DND-41 (cell line): ENCODE measurements at regions not wholly inside any gene's neighbourhood (a gene's known extent, or its start where the extent isn't known, plus 50 kb on each side); places are given as distances from the start of the nearest gene placed in this dataset.

Experiments
- ATAC-seq: fragments of 200-7000 bp; cut with Tn5 transposase; 3 replicates; pipeline ENCODE4 v1.9.1; 2021; ENCODE audit warnings: low read depth; ENCODE audit not compliant: insufficient read depth
- DNase-seq: peaks from one replicate; pipeline ENCODE4 v3.0.0-alpha.2; 2020
- H2AFZ ChIP-seq: 2 replicates; pipeline ENCODE4 v1.6.0; 2012; ENCODE audit warnings: low read depth, low read length
- H3K27ac ChIP-seq: 2 replicates; pipeline ENCODE4 v1.5.1; 2012; ENCODE audit warnings: low read length, inconsistent platforms
- H3K27me3 ChIP-seq: fragments of 200-600 bp; sonication (generic); 2 replicates; pipeline ENCODE4 v1.6.0; 2012; ENCODE audit warnings: low read length, mild to moderate bottlenecking, inconsistent platforms; ENCODE audit not compliant: insufficient read depth, poor library complexity
- H3K36me3 ChIP-seq: 2 replicates; pipeline ENCODE4 v1.5.1; 2012; ENCODE audit warnings: low read length, inconsistent platforms; ENCODE audit not compliant: insufficient read depth
- H3K4me1 ChIP-seq: 2 replicates; pipeline ENCODE4 v1.5.1; 2012; ENCODE audit warnings: mild to moderate bottlenecking, low read length; ENCODE audit not compliant: insufficient read depth
- H3K4me2 ChIP-seq: 2 replicates; pipeline ENCODE4 v1.6.0; 2012; ENCODE audit warnings: mild to moderate bottlenecking, moderate library complexity, low read length, inconsistent platforms; ENCODE audit not compliant: insufficient read depth
- H3K4me3 ChIP-seq, 2 experiments: fragments of 200-600 bp in 1 of 2; shearing (Covaris generic) in 1 of 2; 2 replicates each; pipeline ENCODE4 v1.5.1; 2012 to 2016; ENCODE audit warnings: inconsistent platforms in 2 of 2, low read length in 2 of 2, mild to moderate bottlenecking in 2 of 2, low read depth in 1 of 2, moderate library complexity in 1 of 2
- H3K79me2 ChIP-seq: 2 replicates; pipeline ENCODE4 v1.6.0; 2012; ENCODE audit warnings: low read length, inconsistent platforms; ENCODE audit not compliant: insufficient read depth
- H3K9ac ChIP-seq: 2 replicates; pipeline ENCODE4 v1.6.0; 2012; ENCODE audit warnings: low read depth, mild to moderate bottlenecking, inconsistent platforms, low read length, moderate library complexity
- H3K9me3 ChIP-seq: 2 replicates; pipeline ENCODE4 v1.5.1; 2012; ENCODE audit warnings: low read length, moderate library complexity, mild to moderate bottlenecking, inconsistent platforms; ENCODE audit not compliant: insufficient read depth, severe bottlenecking
- H4K20me1 ChIP-seq: 2 replicates; pipeline ENCODE4 v1.6.0; 2012; ENCODE audit warnings: low read length; ENCODE audit not compliant: insufficient read depth
- CTCF ChIP-seq: IDR thresholded peaks from 2 replicates; pipeline ENCODE4 v1.5.1; 2012; ENCODE audit warnings: borderline replicate concordance, low read length, moderate library complexity, mild to moderate bottlenecking; ENCODE audit not compliant: poor library complexity, severe bottlenecking; ENCODE audit errors: extremely low read depth
- EZH2 ChIP-seq: IDR thresholded peaks from 3 replicates; pipeline ENCODE4 v1.6.1; 2012; ENCODE audit warnings: borderline replicate concordance, low read depth, mild to moderate bottlenecking, moderate library complexity, low read length, inconsistent platforms; ENCODE audit not compliant: severe bottlenecking

- H3K4me3 ChIP-seq: no peak overlapping the region
- no peak overlapping the region for H3K4me2 ChIP-seq
- DNase-seq (no peak), ATAC-seq (no peak)
- no peaks in the 10 kb centered on the region for H3K9me3 ChIP-seq
- H3K36me3 ChIP-seq: no peaks in the 10 kb centered on the region
- no peak overlapping the region for H3K9ac ChIP-seq
- no peaks in the 10 kb centered on the region for H3K27me3 ChIP-seq
- no peaks in the 10 kb centered on the region for H4K20me1 ChIP-seq
- no peaks in the 10 kb centered on the region for H3K79me2 ChIP-seq
- no peak overlapping the region for H2AFZ ChIP-seq
- H3K27ac ChIP-seq: no peak overlapping the region
- TF ChIP-seq EZH2 (no peak), CTCF (no peak)
- H3K4me1 ChIP-seq: no peaks in the 10 kb centered on the region
Observed at GRCh38 chr16:62167551-62167950, 131.3 kb upstream of the CDH8 start.

DNA sequence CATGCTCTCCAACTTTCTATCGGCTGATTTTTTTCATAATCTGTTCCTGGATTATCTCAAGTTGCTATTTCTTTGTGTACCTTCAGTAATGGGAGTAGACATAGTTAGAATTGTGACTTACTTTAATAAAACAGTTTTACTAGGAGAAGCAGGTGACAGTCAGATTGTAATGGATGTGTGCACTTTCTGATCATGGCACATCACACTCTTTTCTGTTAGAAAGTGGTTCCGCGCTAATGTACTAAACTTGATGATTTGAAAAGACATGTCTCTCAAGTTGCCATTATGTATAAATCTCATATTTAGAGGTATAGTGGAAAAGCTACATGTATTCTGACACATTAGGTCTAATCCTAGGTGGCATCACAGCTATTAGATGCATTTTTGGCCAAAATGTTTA, 121.3 kb upstream of the CDH8 start:
- H2AFZ ChIP-seq: no peak overlapping the region
- no peak for DNase-seq
- no peaks in the 10 kb centered on the region for H3K27me3 ChIP-seq
- H3K36me3 ChIP-seq: no peaks in the 10 kb centered on the region
- no peak for ATAC-seq
- H3K4me2 ChIP-seq: no peak overlapping the region
- no peaks in the 10 kb centered on the region for H4K20me1 ChIP-seq
- H3K4me3 ChIP-seq: no peak overlapping the region
- H3K27ac ChIP-seq: no peak overlapping the region
- no peak overlapping the region for H3K9ac ChIP-seq
- no peaks in the 10 kb centered on the region for H3K79me2 ChIP-seq
- H3K4me1 ChIP-seq: no peaks in the 10 kb centered on the region
- TF ChIP-seq CTCF: no peak
- TF ChIP-seq EZH2: no peak
- no peaks in the 10 kb centered on the region for H3K9me3 ChIP-seq

DNA sequence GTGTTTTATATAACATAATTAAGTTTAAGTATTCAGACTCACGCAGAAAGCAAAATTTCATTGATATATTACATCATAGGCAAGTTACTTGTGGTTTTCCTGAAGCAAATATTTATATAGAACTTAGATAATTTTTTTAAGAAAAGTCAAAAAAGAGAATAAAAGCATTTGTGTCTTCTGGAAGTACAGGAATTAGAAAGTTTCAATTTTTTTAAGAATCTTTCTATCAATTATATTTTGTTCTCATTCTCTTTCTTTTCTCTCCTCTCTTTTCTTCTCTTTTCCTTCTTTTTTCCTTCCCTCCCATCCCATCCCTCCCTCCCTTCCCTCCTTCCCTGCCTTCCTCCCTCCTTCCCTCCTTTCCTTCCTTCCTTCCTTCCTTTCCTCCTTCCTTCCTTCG, 120.7 kb upstream of the CDH8 start:
- H3K79me2 ChIP-seq: no peaks in the 10 kb centered on the region
- H4K20me1 ChIP-seq: no peaks in the 10 kb centered on the region
- DNase-seq (no peak), ATAC-seq (no peak)
- no peak overlapping the region for H3K4me2 ChIP-seq
- no peaks in the 10 kb centered on the region for H3K36me3 ChIP-seq
- no peak overlapping the region for H3K4me3 ChIP-seq
- no peaks in the 10 kb centered on the region for H3K27me3 ChIP-seq
- no peak overlapping the region for H3K9ac ChIP-seq
- H3K27ac ChIP-seq: no peak overlapping the region
- TF ChIP-seq EZH2 (no peak), CTCF (no peak)
- no peak overlapping the region for H2AFZ ChIP-seq
- no peaks in the 10 kb centered on the region for H3K9me3 ChIP-seq
- no peaks in the 10 kb centered on the region for H3K4me1 ChIP-seq

DNA sequence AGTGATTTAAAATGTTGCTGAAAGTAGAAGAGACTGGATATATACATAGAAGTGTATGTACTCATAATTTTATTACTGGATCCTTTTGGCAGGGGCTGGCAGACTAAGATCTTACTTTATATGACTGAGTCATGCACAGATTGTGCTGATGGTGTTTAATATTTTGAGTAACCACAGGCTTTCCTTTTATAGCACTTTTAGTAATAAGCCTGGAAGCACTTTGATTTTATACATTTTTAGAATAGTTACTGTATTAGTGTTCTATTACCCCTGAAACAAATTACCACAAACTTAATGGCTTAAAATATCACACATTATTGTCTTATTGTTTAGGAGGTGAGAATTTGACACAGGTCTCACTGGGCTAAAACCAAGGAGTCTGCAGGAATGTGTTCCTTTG, 113.4 kb upstream of the CDH8 start:
- Histone ChIP-seq H3K4me3 (no peak overlapping the region), H3K4me2 (no peak overlapping the region), H3K27me3 (no peaks in the 10 kb centered on the region), H3K27ac (no peak overlapping the region), H3K9me3 (no peaks in the 10 kb centered on the region), H2AFZ (no peak overlapping the region), H3K4me1 (no peaks in the 10 kb centered on the region), H3K9ac (no peak overlapping the region), H4K20me1 (no peaks in the 10 kb centered on the region), H3K79me2 (no peaks in the 10 kb centered on the region), H3K36me3 (no peaks in the 10 kb centered on the region)
- no peak for ATAC-seq
- no peak for DNase-seq
- TF ChIP-seq EZH2: no peak
- no peak for TF ChIP-seq CTCF
